IMR-90 (cell line): ENCODE measurements at regions not wholly inside any gene's neighbourhood (a gene's known extent, or its start where the extent isn't known, plus 50 kb on each side); places are given as distances from the start of the nearest gene placed in this dataset.

Experiments used
- BHLHE40 ChIP-seq: fragments of 150-350 bp; IDR thresholded peaks from 2 replicates; pipeline ENCODE4 v1.6.1; 2016; ENCODE audit warnings: mild to moderate bottlenecking, low read depth, low read length
- CEBPB ChIP-seq: IDR thresholded peaks from 2 replicates; pipeline ENCODE4 v1.6.1; 2012; ENCODE audit warnings: low read depth, low read length, improper control_type of control experiment
- CHD1 ChIP-seq: IDR thresholded peaks from 2 replicates; pipeline ENCODE4 v1.6.1; 2012; ENCODE audit warnings: low read depth, low read length, improper control_type of control experiment
- CTCF ChIP-seq: conservative IDR thresholded peaks from 2 replicates; pipeline ENCODE4 v1.5.1; 2012; ENCODE audit warnings: mild to moderate bottlenecking, low read depth, low read length, improper control_type of control experiment
- ELK1 ChIP-seq: fragments of 150-350 bp; IDR thresholded peaks from 2 replicates; pipeline ENCODE4 v1.6.1; 2016; ENCODE audit warnings: low read depth, mild to moderate bottlenecking, low read length, moderate library complexity, borderline replicate concordance
- MAFK ChIP-seq: IDR thresholded peaks from 2 replicates; pipeline ENCODE4 v1.6.1; 2012; ENCODE audit warnings: low read depth, low read length, improper control_type of control experiment
- MXI1 ChIP-seq: IDR thresholded peaks from 2 replicates; pipeline ENCODE4 v1.6.1; 2012; ENCODE audit warnings: low read depth, mild to moderate bottlenecking, low read length, moderate library complexity, borderline replicate concordance
- POLR2A ChIP-seq: IDR thresholded peaks from 2 replicates; pipeline ENCODE4 v1.6.1; 2012; ENCODE audit warnings: mild to moderate bottlenecking, low read depth, low read length
- RAD21 ChIP-seq: IDR thresholded peaks from 2 replicates; pipeline ENCODE4 v1.6.1; 2012; ENCODE audit warnings: low read length, improper control_type of control experiment
- RCOR1 ChIP-seq: IDR thresholded peaks from 2 replicates; pipeline ENCODE4 v1.6.1; 2012; ENCODE audit warnings: mild to moderate bottlenecking, low read length, improper control_type of control experiment; ENCODE audit not compliant: insufficient replicate concordance
- RFX5 ChIP-seq: IDR thresholded peaks from 2 replicates; pipeline ENCODE4 v1.8.0; 2012; ENCODE audit warnings: low read depth, mild to moderate bottlenecking, low read length, moderate library complexity
- USF2 ChIP-seq: fragments of 150-350 bp; IDR thresholded peaks from 2 replicates; pipeline ENCODE4 v1.6.1; 2017; ENCODE audit warnings: mild to moderate bottlenecking, antibody characterized with exemption, low read length, low read depth

- TF ChIP-seq CTCF (no peak), ELK1 (no peak), RAD21 (no peak), POLR2A (no peak), RCOR1 (no peak), USF2 (no peak), CEBPB (no peak), MXI1 (no peak), CHD1 (no peak), RFX5 (no peak), BHLHE40 (no peak), MAFK (no peak)
Observed at GRCh38 chr1:70659891-70660290, 248.8 kb downstream of the CTH start.
